ENCODE measurements at regions not wholly inside any gene's neighbourhood (a gene's known extent, or its start where the extent isn't known, plus 50 kb on each side); places are given as distances from the start of the nearest gene placed in this dataset.

- TF ChIP-seq POLR2A (IDR thresholded peaks at IDR 0.05; ENCODE audit: low read depth, low read length) (no peak), POLR2AphosphoS5 (IDR thresholded peaks at IDR 0.05; ENCODE audit: low read depth, low read length) (no peak), TAF1 (IDR thresholded peaks at IDR 0.05; ENCODE audit: low read depth, low read length) (no peak), PAX5 (IDR thresholded peaks at IDR 0.05; ENCODE audit: insufficient read depth, low read length, severe bottlenecking) (no peak)
These were observed 52.5 kb upstream of the RXFP2 start for GRCh38 chr13:31686670-31687425.

All from GM12891 (cell line).